ENCODE measurements at regions not wholly inside any gene's neighbourhood (a gene's known extent, or its start where the extent isn't known, plus 50 kb on each side); places are given as distances from the start of the nearest gene placed in this dataset.
"Not testable (repeated sequence)": the region's sequence is repeated elsewhere in the genome, so short reads cannot be mapped to it uniquely, and the experiment has no call there.

GRCh38 chr19:22503524-22503923, 81.4 kb upstream of the ZNF98 start:
- Histone ChIP-seq H3K9ac (ENCODE audit: low read length) (no peak overlapping the region), H2AK5ac (ENCODE audit: low read length) (no peak overlapping the region), H3K27me3 (ENCODE audit: insufficient read depth, low read length) (no peaks in the 10 kb centered on the region), H4K12ac (ENCODE audit: low read depth, low read length) (no peak overlapping the region), H3K18ac (ENCODE audit: low read length) (no peak overlapping the region), H3K23ac (ENCODE audit: low read length) (no peak overlapping the region), H3K9me3 (ENCODE audit: insufficient read depth, low read depth, low read length) (peaks cover 47% of the 10 kb centered on the region), H2BK12ac (ENCODE audit: low read length) (no peak overlapping the region), H4K91ac (ENCODE audit: low read depth, low read length) (no peak overlapping the region), H2AFZ (ENCODE audit: insufficient read depth, low read length, poor library complexity) (no peak overlapping the region), H2BK120ac (ENCODE audit: insufficient read depth, low read length, poor library complexity) (no peak overlapping the region), H3K79me1 (ENCODE audit: low read length) (no peaks in the 10 kb centered on the region), H3K36me3 (ENCODE audit: control insufficient read depth in 1 of 2, insufficient read depth in 2 of 2, low read length in 2 of 2) (no peaks in the 10 kb centered on the region), H3K4ac (ENCODE audit: low read depth, low read length) (no peak overlapping the region), H3K4me2 (ENCODE audit: low read length) (no peak overlapping the region), H3K27ac (ENCODE audit: low read depth, low read length) (no peak overlapping the region), H4K8ac (ENCODE audit: low read depth, low read length) (no peak overlapping the region), H3K4me1 (ENCODE audit: control insufficient read depth in 1 of 2, insufficient read depth in 2 of 2, low read length in 2 of 2) (no peaks in the 10 kb centered on the region), H3K4me3 (ENCODE audit: low read depth, low read length) (no peak overlapping the region), H2BK5ac (ENCODE audit: low read depth, low read length, poor library complexity) (no peak overlapping the region), H3K14ac (ENCODE audit: low read length) (no peak overlapping the region), H3K79me2 (ENCODE audit: control insufficient read depth, insufficient read depth, low read length, poor library complexity) (no peaks in the 10 kb centered on the region)
- no peak for DNase-seq
- WGBS (ENCODE audit: extremely low coverage, insufficient coverage, insufficient read length) = no CpG with 5 or more reads among the region's 2 CpGs

GRCh38 chr19:22502766-22503165, 80.6 kb upstream of the ZNF98 start:
- H3K18ac ChIP-seq (ENCODE audit: low read length) = no peak overlapping the region
- no peak overlapping the region for H3K9ac ChIP-seq (ENCODE audit: low read length)
- DNase-seq = no peak
- no peak overlapping the region for H4K12ac ChIP-seq (ENCODE audit: low read depth, low read length)
- H2BK12ac ChIP-seq (ENCODE audit: low read length) = no peak overlapping the region
- no peak overlapping the region for H2AFZ ChIP-seq (ENCODE audit: insufficient read depth, low read length, poor library complexity)
- WGBS (ENCODE audit: extremely low coverage, insufficient coverage, insufficient read length) = no CpG with 5 or more reads among the region's 3 CpGs
- H2BK5ac ChIP-seq (ENCODE audit: low read depth, low read length, poor library complexity) = no peak overlapping the region
- no peaks in the 10 kb centered on the region for H3K79me2 ChIP-seq (ENCODE audit: control insufficient read depth, insufficient read depth, low read length, poor library complexity)
- no peak overlapping the region for H4K91ac ChIP-seq (ENCODE audit: low read depth, low read length)
- no peak overlapping the region for H2AK5ac ChIP-seq (ENCODE audit: low read length)
- no peaks in the 10 kb centered on the region for H3K4me1 ChIP-seq (ENCODE audit: control insufficient read depth in 1 of 2, insufficient read depth in 2 of 2, low read length in 2 of 2)
- H3K27ac ChIP-seq (ENCODE audit: low read depth, low read length) = no peak overlapping the region
- no peaks in the 10 kb centered on the region for H3K36me3 ChIP-seq (ENCODE audit: control insufficient read depth in 1 of 2, insufficient read depth in 2 of 2, low read length in 2 of 2)
- H3K4ac ChIP-seq (ENCODE audit: low read depth, low read length) = no peak overlapping the region
- no peak overlapping the region for H2BK120ac ChIP-seq (ENCODE audit: insufficient read depth, low read length, poor library complexity)
- no peak overlapping the region for H3K23ac ChIP-seq (ENCODE audit: low read length)
- H3K9me3 ChIP-seq (ENCODE audit: insufficient read depth, low read depth, low read length) = peaks cover 49% of the 10 kb centered on the region
- H3K27me3 ChIP-seq (ENCODE audit: insufficient read depth, low read length) = no peaks in the 10 kb centered on the region
- no peak overlapping the region for H3K4me2 ChIP-seq (ENCODE audit: low read length)
- H3K79me1 ChIP-seq (ENCODE audit: low read length) = no peaks in the 10 kb centered on the region
- H3K14ac ChIP-seq (ENCODE audit: low read length) = no peak overlapping the region
- peak overlapping the region; percentile 38 for H3K4me3 ChIP-seq (ENCODE audit: low read depth, low read length)
- H4K8ac ChIP-seq (ENCODE audit: low read depth, low read length) = no peak overlapping the region

GRCh38 chr19:22498831-22499430, 76.8 kb upstream of the ZNF98 start:
- H3K79me1 ChIP-seq (ENCODE audit: low read length); H3K4me2 ChIP-seq (ENCODE audit: low read length); H3K36me3 ChIP-seq (ENCODE audit: control insufficient read depth in 1 of 2, insufficient read depth in 2 of 2, low read length in 2 of 2); H3K27me3 ChIP-seq (ENCODE audit: insufficient read depth, low read length); H2AK5ac ChIP-seq (ENCODE audit: low read length); H3K9ac ChIP-seq (ENCODE audit: low read length); H2BK5ac ChIP-seq (ENCODE audit: low read depth, low read length, poor library complexity); H3K79me2 ChIP-seq (ENCODE audit: control insufficient read depth, insufficient read depth, low read length, poor library complexity); H3K18ac ChIP-seq (ENCODE audit: low read length); H3K14ac ChIP-seq (ENCODE audit: low read length); H4K8ac ChIP-seq (ENCODE audit: low read depth, low read length); H4K12ac ChIP-seq (ENCODE audit: low read depth, low read length); H3K23ac ChIP-seq (ENCODE audit: low read length); H4K91ac ChIP-seq (ENCODE audit: low read depth, low read length); H3K27ac ChIP-seq (ENCODE audit: low read depth, low read length); DNase-seq; H3K4me3 ChIP-seq (ENCODE audit: low read depth, low read length); H2BK12ac ChIP-seq (ENCODE audit: low read length); H3K4me1 ChIP-seq (ENCODE audit: control insufficient read depth in 1 of 2, insufficient read depth in 2 of 2, low read length in 2 of 2); H2BK120ac ChIP-seq (ENCODE audit: insufficient read depth, low read length, poor library complexity); H2AFZ ChIP-seq (ENCODE audit: insufficient read depth, low read length, poor library complexity); H3K4ac ChIP-seq (ENCODE audit: low read depth, low read length): not testable (repeated sequence)
- no CpG with 5 or more reads among the region's 34 CpGs for WGBS (ENCODE audit: extremely low coverage, insufficient coverage, insufficient read length)
- peaks cover 42% of the 10 kb centered on the region for H3K9me3 ChIP-seq (ENCODE audit: insufficient read depth, low read depth, low read length)

GRCh38 chr19:22491746-22492145, 69.6 kb upstream of the ZNF98 start:
- H3K9ac ChIP-seq (ENCODE audit: low read length) = no peak overlapping the region
- H3K79me1 ChIP-seq (ENCODE audit: low read length) = no peaks in the 10 kb centered on the region
- no peak overlapping the region for H3K14ac ChIP-seq (ENCODE audit: low read length)
- H3K4ac ChIP-seq (ENCODE audit: low read depth, low read length) = no peak overlapping the region
- H4K8ac ChIP-seq (ENCODE audit: low read depth, low read length) = no peak overlapping the region
- H3K4me2 ChIP-seq (ENCODE audit: low read length) = no peak overlapping the region
- no peak overlapping the region for H3K4me3 ChIP-seq (ENCODE audit: low read depth, low read length)
- H3K18ac ChIP-seq (ENCODE audit: low read length) = no peak overlapping the region
- no peak overlapping the region for H3K23ac ChIP-seq (ENCODE audit: low read length)
- no peaks in the 10 kb centered on the region for H3K79me2 ChIP-seq (ENCODE audit: control insufficient read depth, insufficient read depth, low read length, poor library complexity)
- H3K27me3 ChIP-seq (ENCODE audit: insufficient read depth, low read length) = no peaks in the 10 kb centered on the region
- no peak overlapping the region for H2BK12ac ChIP-seq (ENCODE audit: low read length)
- no peak overlapping the region for H2BK120ac ChIP-seq (ENCODE audit: insufficient read depth, low read length, poor library complexity)
- no peak overlapping the region for H3K27ac ChIP-seq (ENCODE audit: low read depth, low read length)
- no peaks in the 10 kb centered on the region for H3K36me3 ChIP-seq (ENCODE audit: control insufficient read depth in 1 of 2, insufficient read depth in 2 of 2, low read length in 2 of 2)
- no peak overlapping the region for H2AFZ ChIP-seq (ENCODE audit: insufficient read depth, low read length, poor library complexity)
- H2BK5ac ChIP-seq (ENCODE audit: low read depth, low read length, poor library complexity) = no peak overlapping the region
- no peaks in the 10 kb centered on the region for H3K4me1 ChIP-seq (ENCODE audit: control insufficient read depth in 1 of 2, insufficient read depth in 2 of 2, low read length in 2 of 2)
- H2AK5ac ChIP-seq (ENCODE audit: low read length) = no peak overlapping the region
- WGBS (ENCODE audit: extremely low coverage, insufficient coverage, insufficient read length) = no CpG with 5 or more reads among the region's 2 CpGs
- DNase-seq = no peak
- no peak overlapping the region for H4K12ac ChIP-seq (ENCODE audit: low read depth, low read length)
- peaks cover 19% of the 10 kb centered on the region for H3K9me3 ChIP-seq (ENCODE audit: insufficient read depth, low read depth, low read length)
- no peak overlapping the region for H4K91ac ChIP-seq (ENCODE audit: low read depth, low read length)
